NCI-H2107 (cell line): ENCODE measurements at regions not wholly inside any gene's neighbourhood (a gene's known extent, or its start where the extent isn't known, plus 50 kb on each side); places are given as distances from the start of the nearest gene placed in this dataset.
"Not testable (repeated sequence)": the region's sequence is repeated elsewhere in the genome, so short reads cannot be mapped to it uniquely, and the experiment has no call there.

Experiments
- DNase-seq: peaks from one replicate; lab custom pipeline; 2025; lab: John Stamatoyannopoulos, UW

- no peak for DNase-seq
Observed at GRCh38 chr2:185510060-185510459, 228.5 kb upstream of the FSIP2 start.

- DNase-seq, result no peak
Observed at GRCh38 chr2:185511925-185512324, 226.7 kb upstream of the FSIP2 start.

GRCh38 chr2:185522472-185522871 lies 216.1 kb upstream of the FSIP2 start:
- no peak for DNase-seq

GRCh38 chr2:185524242-185524641 lies 214.4 kb upstream of the FSIP2 start:
- DNase-seq, result not testable (repeated sequence)

GRCh38 chr2:185526161-185526560 lies 212.4 kb upstream of the FSIP2 start:
- DNase-seq, result no peak

GRCh38 chr2:185531721-185532120 lies 206.9 kb upstream of the FSIP2 start:
- no peak for DNase-seq

- no peak for DNase-seq
Observed at GRCh38 chr2:185537689-185538088, 200.9 kb upstream of the FSIP2 start.

GRCh38 chr2:185567196-185567595 lies 171.4 kb upstream of the FSIP2 start:
- DNase-seq, result no peak

- no peak for DNase-seq
Observed at GRCh38 chr2:185567940-185568339, 170.7 kb upstream of the FSIP2 start.

GRCh38 chr2:185578322-185578721 lies 160.3 kb upstream of the FSIP2 start:
- DNase-seq, result no peak

GRCh38 chr2:185583058-185583816 lies 155.4 kb upstream of the FSIP2 start:
- no peak for DNase-seq

- DNase-seq, result not testable (repeated sequence)
Observed at GRCh38 chr2:185585165-185585564, 153.4 kb upstream of the FSIP2 start.

GRCh38 chr2:185591276-185591675 lies 147.3 kb upstream of the FSIP2 start:
- DNase-seq, result not testable (repeated sequence)

GRCh38 chr2:185607945-185608344 lies 130.7 kb upstream of the FSIP2 start:
- no peak for DNase-seq

- DNase-seq, result no peak
Observed at GRCh38 chr2:185608799-185609198, 129.8 kb upstream of the FSIP2 start.

GRCh38 chr2:185610301-185610700 lies 128.3 kb upstream of the FSIP2 start:
- no peak for DNase-seq

- DNase-seq, result no peak
Observed at GRCh38 chr2:185618625-185619024, 120.0 kb upstream of the FSIP2 start.

GRCh38 chr2:185625604-185626003 lies 113.0 kb upstream of the FSIP2 start:
- no peak for DNase-seq

- DNase-seq, result no peak
Observed at GRCh38 chr2:185628985-185629384, 109.6 kb upstream of the FSIP2 start.

- no peak for DNase-seq
Observed at GRCh38 chr2:185633621-185634020, 105.0 kb upstream of the FSIP2 start.

- no peak for DNase-seq
Observed at GRCh38 chr2:185638771-185639170, 99.8 kb upstream of the FSIP2 start.

- no peak for DNase-seq
Observed at GRCh38 chr2:185640588-185640987, 98.0 kb upstream of the FSIP2 start.

- DNase-seq, result no peak
Observed at GRCh38 chr2:185643434-185643833, 95.2 kb upstream of the FSIP2 start.

- no peak for DNase-seq
Observed at GRCh38 chr2:185644828-185645227, 93.8 kb upstream of the FSIP2 start.
